DND-41 (cell line): ENCODE measurements at regions not wholly inside any gene's neighbourhood (a gene's known extent, or its start where the extent isn't known, plus 50 kb on each side); places are given as distances from the start of the nearest gene placed in this dataset.

Experiments used
- ATAC-seq: fragments of 200-7000 bp; cut with Tn5 transposase; 3 replicates; pipeline ENCODE4 v1.9.1; 2021; ENCODE audit warnings: low read depth; ENCODE audit not compliant: insufficient read depth
- DNase-seq: peaks from one replicate; pipeline ENCODE4 v3.0.0-alpha.2; 2020
- H2AFZ ChIP-seq: 2 replicates; pipeline ENCODE4 v1.6.0; 2012; ENCODE audit warnings: low read depth, low read length
- H3K27ac ChIP-seq: 2 replicates; pipeline ENCODE4 v1.5.1; 2012; ENCODE audit warnings: low read length, inconsistent platforms
- H3K27me3 ChIP-seq: fragments of 200-600 bp; sonication (generic); 2 replicates; pipeline ENCODE4 v1.6.0; 2012; ENCODE audit warnings: low read length, mild to moderate bottlenecking, inconsistent platforms; ENCODE audit not compliant: insufficient read depth, poor library complexity
- H3K36me3 ChIP-seq: 2 replicates; pipeline ENCODE4 v1.5.1; 2012; ENCODE audit warnings: low read length, inconsistent platforms; ENCODE audit not compliant: insufficient read depth
- H3K4me1 ChIP-seq: 2 replicates; pipeline ENCODE4 v1.5.1; 2012; ENCODE audit warnings: mild to moderate bottlenecking, low read length; ENCODE audit not compliant: insufficient read depth
- H3K4me2 ChIP-seq: 2 replicates; pipeline ENCODE4 v1.6.0; 2012; ENCODE audit warnings: mild to moderate bottlenecking, moderate library complexity, low read length, inconsistent platforms; ENCODE audit not compliant: insufficient read depth
- H3K4me3 ChIP-seq, 2 experiments: fragments of 200-600 bp in 1 of 2; shearing (Covaris generic) in 1 of 2; 2 replicates each; pipeline ENCODE4 v1.5.1; 2012 to 2016; ENCODE audit warnings: inconsistent platforms in 2 of 2, low read length in 2 of 2, mild to moderate bottlenecking in 2 of 2, low read depth in 1 of 2, moderate library complexity in 1 of 2
- H3K79me2 ChIP-seq: 2 replicates; pipeline ENCODE4 v1.6.0; 2012; ENCODE audit warnings: low read length, inconsistent platforms; ENCODE audit not compliant: insufficient read depth
- H3K9ac ChIP-seq: 2 replicates; pipeline ENCODE4 v1.6.0; 2012; ENCODE audit warnings: low read depth, mild to moderate bottlenecking, inconsistent platforms, low read length, moderate library complexity
- H3K9me3 ChIP-seq: 2 replicates; pipeline ENCODE4 v1.5.1; 2012; ENCODE audit warnings: low read length, moderate library complexity, mild to moderate bottlenecking, inconsistent platforms; ENCODE audit not compliant: insufficient read depth, severe bottlenecking
- H4K20me1 ChIP-seq: 2 replicates; pipeline ENCODE4 v1.6.0; 2012; ENCODE audit warnings: low read length; ENCODE audit not compliant: insufficient read depth
- EZH2 ChIP-seq: IDR thresholded peaks from 3 replicates; pipeline ENCODE4 v1.6.1; 2012; ENCODE audit warnings: borderline replicate concordance, low read depth, mild to moderate bottlenecking, moderate library complexity, low read length, inconsistent platforms; ENCODE audit not compliant: severe bottlenecking
- TF ChIP-seq, protein P1 (sequence below): IDR thresholded peaks from 2 replicates; pipeline ENCODE4 v1.5.1; 2012; ENCODE audit warnings: borderline replicate concordance, low read length, moderate library complexity, mild to moderate bottlenecking; ENCODE audit not compliant: poor library complexity, severe bottlenecking; ENCODE audit errors: extremely low read depth

DNA sequence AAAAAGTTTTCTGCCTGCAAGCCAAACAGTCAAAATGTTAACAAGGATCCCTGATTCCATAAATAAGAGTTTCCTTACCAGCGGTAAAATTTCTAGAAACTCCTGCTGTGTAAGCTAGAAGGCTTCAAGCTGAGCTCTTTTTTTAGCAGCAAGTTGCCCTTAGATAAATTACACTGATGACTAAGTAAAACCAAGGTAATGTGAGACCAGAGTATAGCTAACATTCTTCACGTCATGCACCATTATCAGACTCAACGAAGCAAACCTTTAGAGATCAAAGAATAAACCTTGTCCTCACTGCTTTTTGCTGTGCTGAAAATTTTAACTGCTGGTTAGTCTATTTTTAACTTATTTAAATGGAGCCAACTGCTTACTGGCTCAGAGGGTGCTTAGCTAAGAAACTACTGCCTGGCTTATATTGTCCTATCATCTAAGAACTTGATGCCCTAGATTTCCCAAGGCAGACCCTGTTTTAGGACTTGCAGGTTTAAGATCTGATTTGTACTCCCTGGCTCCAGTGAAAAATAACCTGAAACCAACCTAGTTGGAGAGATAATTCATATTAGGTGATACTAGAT is 900.7 kb downstream of the JRKL start:
- Histone ChIP-seq H3K9me3 (no peaks in the 10 kb centered on the region), H3K27me3 (no peaks in the 10 kb centered on the region), H3K4me2 (no peak overlapping the region), H3K27ac (no peak overlapping the region), H2AFZ (no peak overlapping the region), H3K4me1 (no peaks in the 10 kb centered on the region), H3K4me3 (no peak overlapping the region), H3K79me2 (no peaks in the 10 kb centered on the region), H4K20me1 (no peaks in the 10 kb centered on the region), H3K9ac (no peak overlapping the region), H3K36me3 (no peaks in the 10 kb centered on the region)
- no peak for ATAC-seq
- TF ChIP-seq, protein P1, sequence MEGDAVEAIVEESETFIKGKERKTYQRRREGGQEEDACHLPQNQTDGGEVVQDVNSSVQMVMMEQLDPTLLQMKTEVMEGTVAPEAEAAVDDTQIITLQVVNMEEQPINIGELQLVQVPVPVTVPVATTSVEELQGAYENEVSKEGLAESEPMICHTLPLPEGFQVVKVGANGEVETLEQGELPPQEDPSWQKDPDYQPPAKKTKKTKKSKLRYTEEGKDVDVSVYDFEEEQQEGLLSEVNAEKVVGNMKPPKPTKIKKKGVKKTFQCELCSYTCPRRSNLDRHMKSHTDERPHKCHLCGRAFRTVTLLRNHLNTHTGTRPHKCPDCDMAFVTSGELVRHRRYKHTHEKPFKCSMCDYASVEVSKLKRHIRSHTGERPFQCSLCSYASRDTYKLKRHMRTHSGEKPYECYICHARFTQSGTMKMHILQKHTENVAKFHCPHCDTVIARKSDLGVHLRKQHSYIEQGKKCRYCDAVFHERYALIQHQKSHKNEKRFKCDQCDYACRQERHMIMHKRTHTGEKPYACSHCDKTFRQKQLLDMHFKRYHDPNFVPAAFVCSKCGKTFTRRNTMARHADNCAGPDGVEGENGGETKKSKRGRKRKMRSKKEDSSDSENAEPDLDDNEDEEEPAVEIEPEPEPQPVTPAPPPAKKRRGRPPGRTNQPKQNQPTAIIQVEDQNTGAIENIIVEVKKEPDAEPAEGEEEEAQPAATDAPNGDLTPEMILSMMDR, result no peak
- TF ChIP-seq EZH2, result no peak
- no peak for DNase-seq

DNA sequence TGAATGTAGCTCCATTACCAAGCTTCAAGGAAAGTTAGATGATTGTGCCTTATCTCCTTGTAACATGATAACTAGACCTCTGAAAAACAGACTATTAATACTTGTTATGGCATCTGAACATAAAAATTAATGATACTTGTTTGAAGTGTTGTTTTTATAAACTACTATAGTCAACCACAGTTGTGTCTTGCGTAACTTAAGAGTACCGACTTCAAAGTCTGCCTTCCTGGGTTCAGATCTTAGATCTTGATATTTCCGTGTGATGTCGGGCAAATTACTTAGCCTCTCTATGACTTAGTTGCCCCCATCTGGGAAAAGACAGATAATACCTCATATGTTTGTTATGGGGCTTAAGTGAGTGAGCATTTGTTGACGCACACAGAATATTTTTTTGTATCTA is 906.5 kb downstream of the JRKL start:
- no peak for TF ChIP-seq EZH2
- TF ChIP-seq, protein P1, result no peak
- no peak overlapping the region for H3K9ac ChIP-seq
- ATAC-seq (no peak), DNase-seq (no peak)
- no peaks in the 10 kb centered on the region for H3K4me1 ChIP-seq
- H2AFZ ChIP-seq, result no peak overlapping the region
- H3K27ac ChIP-seq, result no peak overlapping the region
- no peaks in the 10 kb centered on the region for H3K79me2 ChIP-seq
- no peaks in the 10 kb centered on the region for H3K36me3 ChIP-seq
- H4K20me1 ChIP-seq, result no peaks in the 10 kb centered on the region
- no peaks in the 10 kb centered on the region for H3K9me3 ChIP-seq
- H3K4me2 ChIP-seq, result no peak overlapping the region
- H3K27me3 ChIP-seq, result no peaks in the 10 kb centered on the region
- no peak overlapping the region for H3K4me3 ChIP-seq

DNA sequence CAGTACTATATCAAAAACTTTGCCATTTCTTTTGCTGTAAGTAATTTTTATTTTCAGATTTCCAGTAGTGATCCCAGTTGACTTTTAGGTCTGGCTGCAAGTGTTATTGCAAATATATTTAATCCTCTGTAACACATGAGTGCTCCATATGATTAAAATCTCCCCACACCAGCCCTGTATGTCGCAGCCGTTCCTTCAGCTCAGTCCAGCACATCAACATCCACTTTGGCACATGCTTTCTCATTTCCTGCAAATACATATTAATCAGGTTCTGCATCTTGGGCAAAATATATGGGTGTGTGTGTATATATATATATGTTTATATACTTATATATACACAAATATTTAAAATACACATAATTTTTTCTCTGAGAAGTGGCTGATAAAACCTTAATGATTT is 919.5 kb downstream of the JRKL start:
- TF ChIP-seq, protein P1, result no peak
- TF ChIP-seq EZH2, result no peak
- Histone ChIP-seq H3K36me3 (no peaks in the 10 kb centered on the region), H3K4me3 (no peak overlapping the region), H3K27me3 (no peaks in the 10 kb centered on the region), H3K4me2 (no peak overlapping the region), H3K9me3 (no peaks in the 10 kb centered on the region), H3K79me2 (no peaks in the 10 kb centered on the region), H3K4me1 (no peaks in the 10 kb centered on the region), H4K20me1 (no peaks in the 10 kb centered on the region), H3K27ac (no peak overlapping the region), H2AFZ (no peak overlapping the region), H3K9ac (no peak overlapping the region)
- DNase-seq (no peak), ATAC-seq (no peak)

DNA sequence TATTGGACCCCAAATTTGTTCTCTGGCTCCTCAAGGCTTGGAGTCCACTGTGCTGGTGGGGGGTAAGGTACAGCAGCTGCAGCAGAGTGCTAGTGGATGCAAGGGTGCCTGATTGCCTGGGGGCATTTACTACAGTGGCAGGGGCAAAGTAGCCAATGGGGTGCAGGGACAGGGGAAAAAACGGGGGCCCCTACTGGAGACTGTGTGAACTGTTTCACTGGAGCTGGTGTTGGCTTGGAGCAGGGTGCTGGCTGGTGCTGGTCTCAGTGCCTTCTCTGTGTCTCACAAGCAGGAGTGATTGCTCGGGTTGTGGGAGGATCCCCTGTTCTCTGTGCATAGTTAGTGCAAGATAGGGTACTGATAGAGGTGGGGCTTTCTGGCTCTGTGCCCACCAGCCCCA is 935.9 kb downstream of the JRKL start:
- H3K4me2 ChIP-seq, result no peak overlapping the region
- no peaks in the 10 kb centered on the region for H3K9me3 ChIP-seq
- TF ChIP-seq, protein P1, result no peak
- TF ChIP-seq EZH2, result no peak

More for the DNA sequence above, 935.9 kb downstream of the JRKL start:
- Histone ChIP-seq H4K20me1 (no peaks in the 10 kb centered on the region), H3K27me3 (no peaks in the 10 kb centered on the region), H3K79me2 (no peaks in the 10 kb centered on the region), H3K36me3 (no peaks in the 10 kb centered on the region), H3K4me3 (no peak overlapping the region), H2AFZ (no peak overlapping the region), H3K9ac (no peak overlapping the region), H3K4me1 (no peaks in the 10 kb centered on the region), H3K27ac (no peak overlapping the region)
- no peak for ATAC-seq
- no peak for DNase-seq
